OCI-LY7 (cell line): ENCODE measurements at regions not wholly inside any gene's neighbourhood (a gene's known extent, or its start where the extent isn't known, plus 50 kb on each side); places are given as distances from the start of the nearest gene placed in this dataset.

Source experiments
- BruUV-seq: library from RNA; stranded (reverse); fragments of 400-500 nt; replicated peaks from 2 replicates; lab custom pipeline; 2021; lab: Mats Ljungman, UMichigan
- CTCF ChIA-PET: fragments of 300-600 bp; sonication (Branson Sonifier 250); formaldehyde crosslinking; loops from one replicate; lab custom pipeline; 2022; ENCODE audit warnings: antibody characterized with exemption; ENCODE audit not compliant: unreplicated experiment; lab: Charles Lee
- POLR2A ChIA-PET: fragments of 300-600 bp; sonication (Branson Sonifier 250); formaldehyde crosslinking; loops from one replicate; lab custom pipeline; 2022; ENCODE audit warnings: antibody characterized with exemption; lab: Charles Lee
- DNase-seq: peaks from one replicate; pipeline ENCODE4 v3.0.0-alpha.2; 2015; ENCODE audit warnings: low spot score
- H2AFZ ChIP-seq: fragments of 200-600 bp; sonication (generic), shearing (Covaris generic); 2 replicates; pipeline ENCODE4 v1.6.1; 2014; ENCODE audit warnings: mild to moderate bottlenecking, antibody characterized with exemption, low read length, moderate library complexity
- H3K27ac ChIP-seq: fragments of 200-600 bp; sonication (generic); 2 replicates; pipeline ENCODE4 v1.5.1; 2014; ENCODE audit warnings: mixed run types, low read depth, mild to moderate bottlenecking, moderate library complexity, low read length, inconsistent platforms; ENCODE audit not compliant: poor library complexity, severe bottlenecking
- H3K36me3 ChIP-seq: fragments of 200-600 bp; sonication (generic); 2 replicates; pipeline ENCODE4 v1.6.1; 2014; ENCODE audit warnings: mild to moderate bottlenecking, antibody characterized with exemption, low read length, moderate library complexity, mixed read lengths; ENCODE audit not compliant: insufficient read depth
- H3K4me1 ChIP-seq: fragments of 200-600 bp; sonication (generic); 2 replicates; pipeline ENCODE4 v1.5.1; 2014; ENCODE audit warnings: mild to moderate bottlenecking, low read length; ENCODE audit not compliant: insufficient read depth, poor library complexity, severe bottlenecking
- H3K4me2 ChIP-seq: fragments of 200-600 bp; sonication (generic); 2 replicates; pipeline ENCODE4 v1.6.1; 2014; ENCODE audit warnings: mild to moderate bottlenecking, low read length
- H3K4me3 ChIP-seq: fragments of 200-600 bp; sonication (generic); 2 replicates; pipeline ENCODE4 v1.5.1; 2014; ENCODE audit warnings: mild to moderate bottlenecking, low read depth, low read length; ENCODE audit not compliant: poor library complexity, severe bottlenecking
- H3K79me2 ChIP-seq: fragments of 200-600 bp; sonication (generic); 2 replicates; pipeline ENCODE4 v1.6.1; 2016; ENCODE audit warnings: low read depth, mild to moderate bottlenecking, low read length, moderate library complexity, mixed read lengths; ENCODE audit not compliant: insufficient read depth
- H3K9me2 ChIP-seq: fragments of 200-600 bp; sonication (generic); 2 replicates; pipeline ENCODE4 v1.6.1; 2016; ENCODE audit warnings: mild to moderate bottlenecking, low read length, mixed read lengths; ENCODE audit not compliant: insufficient read depth
- H3K9me3 ChIP-seq: fragments of 200-600 bp; sonication (generic); 2 replicates; pipeline ENCODE4 v1.6.1; 2014; ENCODE audit warnings: mild to moderate bottlenecking, mixed run types, low read length, mixed read lengths
- H4K20me1 ChIP-seq: fragments of 200-600 bp; sonication (generic); 2 replicates; pipeline ENCODE4 v1.6.1; 2014; ENCODE audit warnings: mild to moderate bottlenecking, antibody characterized with exemption, low read length, moderate library complexity, mixed read lengths; ENCODE audit not compliant: insufficient read depth
- EZH2phosphoT487 ChIP-seq: fragments of 200-600 bp; sonication (generic); IDR thresholded peaks from 2 replicates; pipeline ENCODE4 v1.6.1; 2018; ENCODE audit warnings: low read depth, borderline replicate concordance, mild to moderate bottlenecking, mixed run types, antibody characterized with exemption, low read length, moderate library complexity, mixed read lengths
- intact Hi-C: fragments of 100-400 bp; cut with micrococcal nuclease; formaldehyde crosslinking; loops from one replicate; pipeline ENCODE4 v1.10.0; 2022; ENCODE audit not compliant: unreplicated experiment
- TF ChIP-seq, protein P1 (sequence below): fragments of 200-600 bp; sonication (generic); conservative IDR thresholded peaks from 2 replicates; pipeline ENCODE4 v1.5.1; 2014; ENCODE audit warnings: mild to moderate bottlenecking, antibody characterized with exemption, low read length, moderate library complexity, mixed read lengths

DNA sequence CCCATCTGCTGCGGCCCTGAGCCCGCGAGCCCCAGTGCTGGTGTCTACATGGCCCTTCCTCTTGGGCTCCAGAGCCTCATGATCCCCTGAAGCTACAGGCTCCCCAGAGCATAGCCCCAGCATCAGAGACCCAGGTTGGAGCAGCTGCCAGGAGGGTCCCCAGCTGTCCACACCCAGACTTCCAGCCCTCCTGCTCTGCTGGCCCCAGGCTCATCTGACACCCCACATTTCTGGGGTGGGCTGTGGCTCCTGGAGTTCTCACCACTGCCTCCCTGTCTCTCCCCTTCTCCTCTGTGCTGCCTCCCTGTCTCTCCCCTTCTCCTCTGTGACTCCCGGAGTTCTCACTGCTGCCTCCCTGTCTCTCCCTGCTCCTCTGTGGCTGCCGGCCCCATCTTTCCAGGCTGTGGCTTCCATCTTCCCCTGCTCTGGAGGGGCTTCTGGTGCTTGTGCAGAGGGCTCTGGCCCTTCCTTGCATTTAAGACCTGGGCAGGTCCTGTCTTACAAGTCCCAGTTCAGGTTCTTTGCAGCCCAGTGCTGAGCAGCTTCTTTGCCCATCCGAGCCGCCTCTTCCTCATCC is 108.1 kb downstream of the ERMARD start:
- Histone ChIP-seq H3K79me2 (no peaks in the 10 kb centered on the region), H3K27ac (no peak overlapping the region), H3K4me2 (no peak overlapping the region), H2AFZ (no peak overlapping the region), H3K9me2 (no peaks in the 10 kb centered on the region), H4K20me1 (no peaks in the 10 kb centered on the region), H3K4me1 (peaks cover 27% of the 10 kb centered on the region), H3K4me3 (no peak overlapping the region), H3K36me3 (no peaks in the 10 kb centered on the region), H3K9me3 (no peaks in the 10 kb centered on the region)
- ChIA-PET POLR2A (interaction anchor here (1.5 kb wide), 1 partner anchor 15 kb away, joined by 4 read pairs; no protein-coding TSS in a partner anchor), CTCF (no interaction called here)
- TF ChIP-seq EZH2phosphoT487 = no peak
- TF ChIP-seq, protein P1, sequence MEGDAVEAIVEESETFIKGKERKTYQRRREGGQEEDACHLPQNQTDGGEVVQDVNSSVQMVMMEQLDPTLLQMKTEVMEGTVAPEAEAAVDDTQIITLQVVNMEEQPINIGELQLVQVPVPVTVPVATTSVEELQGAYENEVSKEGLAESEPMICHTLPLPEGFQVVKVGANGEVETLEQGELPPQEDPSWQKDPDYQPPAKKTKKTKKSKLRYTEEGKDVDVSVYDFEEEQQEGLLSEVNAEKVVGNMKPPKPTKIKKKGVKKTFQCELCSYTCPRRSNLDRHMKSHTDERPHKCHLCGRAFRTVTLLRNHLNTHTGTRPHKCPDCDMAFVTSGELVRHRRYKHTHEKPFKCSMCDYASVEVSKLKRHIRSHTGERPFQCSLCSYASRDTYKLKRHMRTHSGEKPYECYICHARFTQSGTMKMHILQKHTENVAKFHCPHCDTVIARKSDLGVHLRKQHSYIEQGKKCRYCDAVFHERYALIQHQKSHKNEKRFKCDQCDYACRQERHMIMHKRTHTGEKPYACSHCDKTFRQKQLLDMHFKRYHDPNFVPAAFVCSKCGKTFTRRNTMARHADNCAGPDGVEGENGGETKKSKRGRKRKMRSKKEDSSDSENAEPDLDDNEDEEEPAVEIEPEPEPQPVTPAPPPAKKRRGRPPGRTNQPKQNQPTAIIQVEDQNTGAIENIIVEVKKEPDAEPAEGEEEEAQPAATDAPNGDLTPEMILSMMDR = no peak
- intact Hi-C loops = no loop called here
- DNase-seq = no peak
- BruUV-seq = no TSS peak

DNA sequence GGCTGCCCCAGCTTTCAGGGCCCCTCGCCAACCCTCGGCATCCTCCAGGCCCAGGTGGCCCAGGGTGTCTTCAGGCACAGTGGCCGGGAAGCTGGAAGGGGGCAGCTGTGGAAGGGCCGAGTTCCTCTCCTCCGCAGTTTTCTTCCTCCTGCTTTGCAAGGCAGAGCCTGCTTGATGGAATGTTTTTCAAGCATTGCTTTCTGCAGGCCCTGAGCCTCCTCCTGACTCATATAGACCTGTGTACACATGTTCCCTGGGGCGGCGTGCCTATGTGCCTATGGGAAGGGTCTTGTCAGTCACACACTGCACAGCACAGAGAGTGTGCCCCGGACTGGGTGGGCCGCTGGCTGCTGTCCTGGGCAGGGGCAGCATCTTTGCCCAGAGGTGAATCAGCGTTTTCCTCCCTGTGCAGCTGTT is 107.5 kb downstream of the ERMARD start:
- Histone ChIP-seq H3K9me3 (no peaks in the 10 kb centered on the region), H4K20me1 (no peaks in the 10 kb centered on the region), H3K27ac (no peak overlapping the region), H3K9me2 (no peaks in the 10 kb centered on the region), H2AFZ (no peak overlapping the region), H3K4me2 (no peak overlapping the region), H3K4me1 (peaks cover 21% of the 10 kb centered on the region), H3K79me2 (no peaks in the 10 kb centered on the region), H3K36me3 (no peaks in the 10 kb centered on the region), H3K4me3 (no peak overlapping the region)
- no peak for DNase-seq
- intact Hi-C loops = no loop called here
- TF ChIP-seq EZH2phosphoT487 = no peak
- TF ChIP-seq, protein P1 = no peak
- POLR2A ChIA-PET = interaction anchor here (1.5 kb wide), 1 partner anchor 14 kb away, joined by 4 read pairs; no protein-coding TSS in a partner anchor
- BruUV-seq = no TSS peak
- CTCF ChIA-PET = no interaction called here

DNA sequence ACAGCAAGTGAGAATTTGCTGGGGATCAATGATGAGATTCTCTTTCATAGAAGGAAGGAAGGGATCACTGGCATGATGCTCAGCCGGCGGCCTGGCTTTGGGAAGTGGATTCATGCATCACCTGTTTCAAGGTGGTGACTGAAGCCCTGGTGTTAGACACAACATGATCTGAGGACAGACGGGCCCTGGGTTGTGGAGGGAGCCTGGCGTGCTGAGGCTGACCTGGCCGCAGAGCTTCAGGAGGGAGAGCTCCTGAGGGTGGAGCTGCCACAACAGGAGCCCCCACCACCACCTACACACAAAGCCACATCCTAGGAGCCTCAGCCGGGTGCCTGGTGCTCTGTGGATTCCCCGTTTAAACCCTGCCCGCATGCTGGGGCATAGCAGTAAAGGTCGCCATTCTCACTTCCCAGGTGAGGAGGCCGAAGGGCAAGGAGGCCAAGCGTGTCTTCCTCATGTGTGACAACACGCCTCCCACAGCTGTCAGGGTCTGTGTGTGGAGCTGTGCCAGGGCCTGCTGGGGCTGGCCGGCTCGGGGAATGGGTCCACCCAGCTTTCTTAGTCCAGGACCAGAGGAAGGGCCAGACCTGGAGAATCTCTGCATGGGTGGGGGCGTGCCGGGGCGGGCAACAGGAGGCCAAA is 107.0 kb downstream of the ERMARD start:
- TF ChIP-seq, protein P1 = no peak
- no peak for TF ChIP-seq EZH2phosphoT487
- no peak overlapping the region for H3K4me3 ChIP-seq
- no TSS peak for BruUV-seq

More for the DNA sequence above, 107.0 kb downstream of the ERMARD start:
- Histone ChIP-seq H3K4me2 (no peak overlapping the region), H3K9me3 (no peaks in the 10 kb centered on the region), H3K79me2 (no peaks in the 10 kb centered on the region), H3K4me1 (peaks cover 16% of the 10 kb centered on the region), H3K36me3 (no peaks in the 10 kb centered on the region), H4K20me1 (no peaks in the 10 kb centered on the region), H2AFZ (no peak overlapping the region), H3K27ac (no peak overlapping the region), H3K9me2 (no peaks in the 10 kb centered on the region)
- no peak for DNase-seq
- ChIA-PET POLR2A (interaction anchor here (1.5 kb wide), 1 partner anchor 13 kb away, joined by 4 read pairs; no protein-coding TSS in a partner anchor), CTCF (no interaction called here)
- intact Hi-C loops = no loop called here
